ENCODE measurements at regions not wholly inside any gene's neighbourhood (a gene's known extent, or its start where the extent isn't known, plus 50 kb on each side); places are given as distances from the start of the nearest gene placed in this dataset.

- ChIA-PET CTCF (no interaction called here), POLR2A (no interaction called here)
- H3K9ac ChIP-seq (replicated peaks; ENCODE audit: extremely low read depth, insufficient read depth, low read length): no peak overlapping the region
- H3K27ac ChIP-seq (ENCODE audit: insufficient read depth, low read depth, low read length): no peak overlapping the region
- FAIRE-seq: no peak
- no peaks in the 10 kb centered on the region for H3K79me2 ChIP-seq (ENCODE audit: control insufficient read depth, insufficient read depth, low read length)
- no peaks in the 10 kb centered on the region for H3K9me1 ChIP-seq (replicated peaks; ENCODE audit: control insufficient read depth, extremely low read depth, insufficient read depth, low read length)
- no peaks in the 10 kb centered on the region for H3K36me3 ChIP-seq (ENCODE audit: control insufficient read depth in 2 of 2, extremely low read depth in 1 of 2, insufficient read depth in 2 of 2, low read length in 2 of 2)
- no peaks in the 10 kb centered on the region for H3K4me1 ChIP-seq (ENCODE audit: control insufficient read depth, extremely low read depth, insufficient read depth, low read length)
- no peak for TF ChIP-seq JUN (IDR thresholded peaks at IDR 0.05; ENCODE audit: borderline replicate concordance, insufficient read depth, insufficient read length, low read depth)
- no peak for TF ChIP-seq POLR2A (IDR thresholded peaks at IDR 0.05; ENCODE audit: low read depth, low read length)
- TF ChIP-seq MYC (IDR thresholded peaks at IDR 0.05; ENCODE audit: low read depth, low read length): no peak
- TF ChIP-seq FOS (IDR thresholded peaks at IDR 0.05; ENCODE audit: borderline replicate concordance, insufficient read depth, low read length): no peak
- TF ChIP-seq GATA2 (IDR thresholded peaks at IDR 0.05; ENCODE audit: insufficient read depth, insufficient read length, low read depth, low read length): no peak
- TF ChIP-seq EZH2 (IDR thresholded peaks at IDR 0.05; ENCODE audit: borderline replicate concordance, low read depth, low read length, severe bottlenecking): no peak
- TF ChIP-seq MAX (IDR thresholded peaks at IDR 0.05; ENCODE audit: insufficient read depth, insufficient read length): no peak
- TF ChIP-seq POLR2AphosphoS5 (IDR thresholded peaks at IDR 0.05; ENCODE audit: insufficient read depth, low read depth, low read length): no peak
- TF ChIP-seq, protein P1, sequence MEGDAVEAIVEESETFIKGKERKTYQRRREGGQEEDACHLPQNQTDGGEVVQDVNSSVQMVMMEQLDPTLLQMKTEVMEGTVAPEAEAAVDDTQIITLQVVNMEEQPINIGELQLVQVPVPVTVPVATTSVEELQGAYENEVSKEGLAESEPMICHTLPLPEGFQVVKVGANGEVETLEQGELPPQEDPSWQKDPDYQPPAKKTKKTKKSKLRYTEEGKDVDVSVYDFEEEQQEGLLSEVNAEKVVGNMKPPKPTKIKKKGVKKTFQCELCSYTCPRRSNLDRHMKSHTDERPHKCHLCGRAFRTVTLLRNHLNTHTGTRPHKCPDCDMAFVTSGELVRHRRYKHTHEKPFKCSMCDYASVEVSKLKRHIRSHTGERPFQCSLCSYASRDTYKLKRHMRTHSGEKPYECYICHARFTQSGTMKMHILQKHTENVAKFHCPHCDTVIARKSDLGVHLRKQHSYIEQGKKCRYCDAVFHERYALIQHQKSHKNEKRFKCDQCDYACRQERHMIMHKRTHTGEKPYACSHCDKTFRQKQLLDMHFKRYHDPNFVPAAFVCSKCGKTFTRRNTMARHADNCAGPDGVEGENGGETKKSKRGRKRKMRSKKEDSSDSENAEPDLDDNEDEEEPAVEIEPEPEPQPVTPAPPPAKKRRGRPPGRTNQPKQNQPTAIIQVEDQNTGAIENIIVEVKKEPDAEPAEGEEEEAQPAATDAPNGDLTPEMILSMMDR (IDR thresholded peaks at IDR 0.05; ENCODE audit: extremely low read depth in 1 of 2, insufficient read depth in 1 of 2, low read depth in 1 of 2, low read length in 2 of 2): no peak
- no peaks in the 10 kb centered on the region for H3K9me3 ChIP-seq (replicated peaks; ENCODE audit: control insufficient read depth, insufficient read depth, low read length)
- no peak overlapping the region for H2AFZ ChIP-seq (ENCODE audit: low read depth, low read length)
- dilution Hi-C loops (cut with MboI; ENCODE audit: extremely low pct_ligation_motif_present, low sequenced_read_pairs) (no loop called here), intact Hi-C loops (cut with micrococcal nuclease) (no loop called here)
- BruUV-seq (replicated peaks): no TSS peak
- no peaks in the 10 kb centered on the region for H3K27me3 ChIP-seq (ENCODE audit: control insufficient read depth in 2 of 2, insufficient read depth in 2 of 2, low read length in 2 of 2)
- no peak overlapping the region for H3K4me2 ChIP-seq (ENCODE audit: insufficient read depth, low read length)
- DNase-seq (ENCODE audit: low read depth, low spot score): no peak
- H4K20me1 ChIP-seq (replicated peaks; ENCODE audit: control insufficient read depth, extremely low read depth, insufficient read depth, low read length): no peaks in the 10 kb centered on the region
- H3K4me3 ChIP-seq (replicated peaks in 1 of 3; ENCODE audit: insufficient read depth in 1 of 3, low read depth in 1 of 3, low read length in 3 of 3): no peak overlapping the region
Measured at GRCh38 chr22:34841911-34842310, 224.0 kb upstream of the ISX start.

All from endothelial cell of umbilical vein (primary cell).